Esophagus squamous epithelium (tissue), 4 donors: ENCODE measurements at regions not wholly inside any gene's neighbourhood (a gene's known extent, or its start where the extent isn't known, plus 50 kb on each side); places are given as distances from the start of the nearest gene placed in this dataset.

Experiments
- CTCF ChIP-seq, 6 experiments: fragments of 450-650 bp in 4 of 6; fragments of 200-600 bp in 2 of 6; sonication (generic) in 2 of 6; IDR thresholded peaks; one replicate each; pipeline ENCODE4 v1.5.1; 2016 to 2019; ENCODE audit warnings: antibody characterized with exemption in 6 of 6, mild to moderate bottlenecking in 4 of 6, moderate library complexity in 4 of 6
- POLR2A ChIP-seq, 4 donors: fragments of 450-650 bp; IDR thresholded peaks; one replicate each; pipeline ENCODE4 v1.6.1; 2017; ENCODE audit warnings: antibody characterized with exemption in 4 of 4, mild to moderate bottlenecking in 4 of 4, moderate library complexity in 3 of 4

GRCh38 chr10:108696792-108697477, 1226.4 kb downstream of the XPNPEP1 start:
- TF ChIP-seq CTCF (IDR thresholded peaks at IDR 0.05): no peak
- no peak for TF ChIP-seq POLR2A (IDR thresholded peaks at IDR 0.05)
